ENCODE measurements at regions not wholly inside any gene's neighbourhood (a gene's known extent, or its start where the extent isn't known, plus 50 kb on each side); places are given as distances from the start of the nearest gene placed in this dataset.
"Not testable (repeated sequence)": the region's sequence is repeated elsewhere in the genome, so short reads cannot be mapped to it uniquely, and the experiment has no call there.

- DNase-seq: no peak
Measured at GRCh38 chr4:81698538-81699296, 227.0 kb upstream of the RASGEF1B start.

- DNase-seq: no peak
Measured at GRCh38 chr4:81694176-81694913, 222.6 kb upstream of the RASGEF1B start.

GRCh38 chr4:81690871-81691270, 219.2 kb upstream of the RASGEF1B start:
- no peak for DNase-seq

GRCh38 chr4:81688085-81688484, 216.4 kb upstream of the RASGEF1B start:
- DNase-seq: no peak

- DNase-seq: no peak
Measured at GRCh38 chr4:81687471-81687870, 215.8 kb upstream of the RASGEF1B start.

GRCh38 chr4:81685104-81685503, 213.4 kb upstream of the RASGEF1B start:
- no peak for DNase-seq

GRCh38 chr4:81684352-81684751, 212.6 kb upstream of the RASGEF1B start:
- no peak for DNase-seq

GRCh38 chr4:81682492-81682891, 210.8 kb upstream of the RASGEF1B start:
- peak; percentile 14 for DNase-seq

- no peak for DNase-seq
Measured at GRCh38 chr4:81679315-81679714, 207.6 kb upstream of the RASGEF1B start.

GRCh38 chr4:81678801-81679200, 207.1 kb upstream of the RASGEF1B start:
- no peak for DNase-seq

GRCh38 chr4:81676537-81676936, 204.8 kb upstream of the RASGEF1B start:
- no peak for DNase-seq

- no peak for DNase-seq
Measured at GRCh38 chr4:81675791-81676393, 204.2 kb upstream of the RASGEF1B start.

GRCh38 chr4:81673961-81674360, 202.3 kb upstream of the RASGEF1B start:
- no peak for DNase-seq

- not testable (repeated sequence) for DNase-seq
Measured at GRCh38 chr4:81668328-81668727, 196.6 kb upstream of the RASGEF1B start.

- DNase-seq: no peak
Measured at GRCh38 chr4:81667539-81667938, 195.8 kb upstream of the RASGEF1B start.

GRCh38 chr4:81666491-81666890, 194.8 kb upstream of the RASGEF1B start:
- no peak for DNase-seq

- DNase-seq: no peak
Measured at GRCh38 chr4:81665649-81666048, 193.9 kb upstream of the RASGEF1B start.

- no peak for DNase-seq
Measured at GRCh38 chr4:81665045-81665444, 193.3 kb upstream of the RASGEF1B start.

GRCh38 chr4:81664079-81664478, 192.4 kb upstream of the RASGEF1B start:
- no peak for DNase-seq

GRCh38 chr4:81663368-81663767, 191.7 kb upstream of the RASGEF1B start:
- no peak for DNase-seq

- DNase-seq: no peak
Measured at GRCh38 chr4:81659051-81659450, 187.3 kb upstream of the RASGEF1B start.

- no peak for DNase-seq
Measured at GRCh38 chr4:81652069-81652478, 180.4 kb upstream of the RASGEF1B start.

- no peak for DNase-seq
Measured at GRCh38 chr4:81651243-81651899, 179.7 kb upstream of the RASGEF1B start.
